ENCODE measurements at regions not wholly inside any gene's neighbourhood (a gene's known extent, or its start where the extent isn't known, plus 50 kb on each side); places are given as distances from the start of the nearest gene placed in this dataset.

GRCh38 chr13:109533350-109533749 is 253.0 kb downstream of the IRS2 start:
- no peak overlapping the region for H3K4me3 Mint-ChIP-seq (ENCODE audit: low read depth)
- DNase-seq (ENCODE audit: low spot score, unreplicated experiment): no peak
- H3K36me3 Mint-ChIP-seq (ENCODE audit: insufficient read depth): no peaks in the 10 kb centered on the region
- peaks cover 5% of the 10 kb centered on the region for H3K27me3 Mint-ChIP-seq
- H3K27ac Mint-ChIP-seq: no peak overlapping the region
- H3K4me1 Mint-ChIP-seq (ENCODE audit: low read depth): no peaks in the 10 kb centered on the region
- TF ChIP-seq CTCF (IDR thresholded peaks at IDR 0.05; ENCODE audit: unreplicated experiment): no peak
- H3K9me3 Mint-ChIP-seq (ENCODE audit: low read depth): peaks cover 3% of the 10 kb centered on the region

GRCh38 chr13:109529964-109530363 is 256.4 kb downstream of the IRS2 start:
- Mint-ChIP-seq H3K4me3 (ENCODE audit: low read depth) (no peak overlapping the region), H3K4me1 (ENCODE audit: low read depth) (no peaks in the 10 kb centered on the region), H3K9me3 (ENCODE audit: low read depth) (peaks cover 3% of the 10 kb centered on the region), H3K36me3 (ENCODE audit: insufficient read depth) (no peaks in the 10 kb centered on the region), H3K27me3 (peaks cover 10% of the 10 kb centered on the region), H3K27ac (no peak overlapping the region)
- DNase-seq (ENCODE audit: low spot score, unreplicated experiment): no peak
- no peak for TF ChIP-seq CTCF (IDR thresholded peaks at IDR 0.05; ENCODE audit: unreplicated experiment)

GRCh38 chr13:109521719-109522118 is 264.7 kb downstream of the IRS2 start:
- H3K27ac Mint-ChIP-seq: no peak overlapping the region
- H3K9me3 Mint-ChIP-seq (ENCODE audit: low read depth): no peaks in the 10 kb centered on the region
- no peak for DNase-seq (ENCODE audit: low spot score, unreplicated experiment)
- no peak overlapping the region for H3K4me3 Mint-ChIP-seq (ENCODE audit: low read depth)
- H3K27me3 Mint-ChIP-seq: peaks cover 3% of the 10 kb centered on the region
- H3K36me3 Mint-ChIP-seq (ENCODE audit: insufficient read depth): no peaks in the 10 kb centered on the region
- no peak for TF ChIP-seq CTCF (IDR thresholded peaks at IDR 0.05; ENCODE audit: unreplicated experiment)
- no peaks in the 10 kb centered on the region for H3K4me1 Mint-ChIP-seq (ENCODE audit: low read depth)

GRCh38 chr13:109517517-109517916 is 268.9 kb downstream of the IRS2 start:
- H3K9me3 Mint-ChIP-seq (ENCODE audit: low read depth): no peaks in the 10 kb centered on the region
- H3K27me3 Mint-ChIP-seq: no peaks in the 10 kb centered on the region
- no peak for DNase-seq (ENCODE audit: low spot score, unreplicated experiment)
- H3K4me3 Mint-ChIP-seq (ENCODE audit: low read depth): no peak overlapping the region
- no peaks in the 10 kb centered on the region for H3K4me1 Mint-ChIP-seq (ENCODE audit: low read depth)
- TF ChIP-seq CTCF (IDR thresholded peaks at IDR 0.05; ENCODE audit: unreplicated experiment): no peak
- H3K36me3 Mint-ChIP-seq (ENCODE audit: insufficient read depth): no peaks in the 10 kb centered on the region
- H3K27ac Mint-ChIP-seq: no peak overlapping the region

GRCh38 chr13:109516186-109516585 is 270.2 kb downstream of the IRS2 start:
- Mint-ChIP-seq H3K4me3 (ENCODE audit: low read depth) (no peak overlapping the region), H3K9me3 (ENCODE audit: low read depth) (no peaks in the 10 kb centered on the region), H3K36me3 (ENCODE audit: insufficient read depth) (no peaks in the 10 kb centered on the region), H3K27ac (no peak overlapping the region), H3K4me1 (ENCODE audit: low read depth) (no peaks in the 10 kb centered on the region), H3K27me3 (no peaks in the 10 kb centered on the region)
- no peak for TF ChIP-seq CTCF (IDR thresholded peaks at IDR 0.05; ENCODE audit: unreplicated experiment)
- DNase-seq (ENCODE audit: low spot score, unreplicated experiment): no peak

All from progenitor cell of endocrine pancreas (in vitro differentiated cells).